Right lobe of liver (tissue), 6 donors: ENCODE measurements at regions not wholly inside any gene's neighbourhood (a gene's known extent, or its start where the extent isn't known, plus 50 kb on each side); places are given as distances from the start of the nearest gene placed in this dataset.

Experiments used
- ATAC-seq, 4 donors: fragments of 200-7000 bp; cut with Tn5 transposase; one replicate each; pipeline ENCODE4 v1.9.1; 2020; ENCODE audit warnings: mild to moderate bottlenecking in 4 of 4, moderate library complexity in 4 of 4
- DNase-seq, 3 donors: peaks; one replicate each; pipeline ENCODE4 v3.0.0-alpha.2; 2020
- H3K27ac ChIP-seq, 3 donors: fragments of 200-600 bp; one replicate each; pipeline ENCODE4 v1.8.0; 2022
- H3K27me3 ChIP-seq, 2 donors: fragments of 200-600 bp; one replicate each; pipeline ENCODE4 v1.8.0; 2022
- H3K36me3 ChIP-seq, 4 donors: fragments of 200-600 bp; sonication (generic) in 1 of 4; one replicate each; pipeline versions ENCODE4 v1.5.1 to v1.8.0; 2017 to 2022; ENCODE audit warnings: control low read depth in 1 of 4
- H3K4me1 ChIP-seq, 4 donors: fragments of 200-600 bp; sonication (generic) in 1 of 4; one replicate each; pipeline versions ENCODE4 v1.5.1 to v1.8.0; 2017 to 2022; ENCODE audit warnings: control low read depth in 1 of 4
- H3K4me3 ChIP-seq, 3 donors: fragments of 200-600 bp; one replicate each; pipeline ENCODE4 v1.8.0; 2022
- H3K9me3 ChIP-seq, 4 donors: fragments of 200-600 bp; sonication (generic) in 1 of 4; one replicate each; pipeline versions ENCODE4 v1.5.1 to v1.8.0; 2017 to 2022; ENCODE audit warnings: control low read depth in 1 of 4
- CTCF ChIP-seq, 4 donors: fragments of 200-600 bp in 3 of 4; fragments of 450-650 bp in 1 of 4; IDR thresholded peaks; one replicate each; pipeline versions ENCODE4 v1.5.1 to v1.8.0; 2016 to 2022; ENCODE audit warnings: antibody characterized with exemption in 4 of 4, mild to moderate bottlenecking in 2 of 4
- POLR2A ChIP-seq: fragments of 450-650 bp; IDR thresholded peaks from one replicate; pipeline ENCODE4 v1.6.1; 2017; ENCODE audit warnings: antibody characterized with exemption, mild to moderate bottlenecking
- WGBS: methylation state at CpG from one replicate; pipeline ENCODE4 v1.1.6; 2018; ENCODE audit warnings: low coverage, low lambda C conversion rate; ENCODE audit not compliant: insufficient coverage; ENCODE audit errors: missing lambda C conversion rate; 5-methylcytosine and 5-hydroxymethylcytosine counted together
- intact Hi-C, 2 donors: fragments of 100-400 bp; cut with DNase I; formaldehyde crosslinking; loops; one replicate each; pipeline versions ENCODE4 v1.11.2 to v1.14.1; 2022
- donor health status: DM: no; HTN: yes; CAD: no.
- donor health status: DM: no; HTN: no; CAD: no.
- donor health status: DM: no; HTN: no; CAD: no.
- donor health status: DM: no; HTN: yes; CAD: no.
- donor health status: DM: no; HTN: yes; CAD: no.

DNA sequence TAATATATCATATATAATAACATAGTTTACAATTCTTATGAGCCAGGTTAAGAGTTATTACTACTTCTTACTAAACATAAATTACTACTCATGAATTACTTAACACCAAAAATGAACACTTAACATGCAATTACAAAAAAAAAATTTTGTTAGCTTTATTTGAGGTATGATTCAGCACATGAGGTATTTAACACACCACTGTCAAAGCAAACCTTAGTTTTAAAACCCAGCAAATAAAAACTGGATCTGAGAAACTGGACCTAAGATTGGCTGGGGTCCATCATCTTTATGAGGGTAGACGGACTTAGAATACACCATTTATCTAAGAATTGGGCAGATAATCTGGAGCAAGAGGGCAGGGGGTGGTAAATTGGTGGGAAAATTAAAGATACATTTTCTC, 81.8 kb upstream of the CREB1 start:
- no peaks in the 10 kb centered on the region for H3K4me1 ChIP-seq
- no peak for TF ChIP-seq POLR2A
- 64% methylated on average over 1 of the region's 1 CpG for WGBS
- no peak overlapping the region for H3K27ac ChIP-seq
- H3K9me3 ChIP-seq: no peaks in the 10 kb centered on the region
- ATAC-seq (no peak), DNase-seq (no peak)
- intact Hi-C loops: no loop called here
- no peaks in the 10 kb centered on the region for H3K36me3 ChIP-seq
- H3K27me3 ChIP-seq: no peaks in the 10 kb centered on the region
- H3K4me3 ChIP-seq: no peak overlapping the region

DNA sequence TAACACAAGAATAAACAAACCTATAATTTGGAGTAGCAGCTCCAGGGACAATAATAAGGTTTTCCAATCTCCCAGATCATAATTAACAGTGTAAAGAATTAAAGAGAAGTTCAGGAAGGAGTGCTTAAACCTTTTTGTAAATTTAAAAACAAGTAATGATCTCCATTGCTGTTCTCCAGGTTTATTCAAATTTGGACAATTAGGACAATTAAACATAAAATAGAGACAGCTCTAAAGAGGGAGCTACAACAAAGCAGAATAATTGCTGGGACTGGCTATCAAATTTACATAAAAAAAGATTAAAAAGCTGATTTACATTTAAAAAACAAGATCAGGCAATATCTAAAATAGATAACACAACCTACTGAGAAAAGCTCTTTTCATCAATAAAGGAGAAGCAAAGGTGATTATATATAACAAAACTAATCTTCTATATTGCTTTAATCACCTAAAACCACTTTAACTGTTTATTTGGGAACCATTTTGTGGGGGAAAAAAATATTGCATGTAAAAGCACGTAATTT, 80.1 kb upstream of the CREB1 start:
- Histone ChIP-seq H3K4me1 (no peaks in the 10 kb centered on the region), H3K27me3 (no peaks in the 10 kb centered on the region), H3K36me3 (no peaks in the 10 kb centered on the region), H3K4me3 (no peak overlapping the region), H3K9me3 (no peaks in the 10 kb centered on the region), H3K27ac (no peak overlapping the region)
- intact Hi-C loops: no loop called here
- TF ChIP-seq CTCF (IDR thresholded peaks at IDR 0.05) (no peak), POLR2A (no peak)
- WGBS: 100% methylated on average over 1 of the region's 1 CpG
- no peak for ATAC-seq
- no peak for DNase-seq

- Histone ChIP-seq H3K27me3 (no peaks in the 10 kb centered on the region), H3K4me1 (no peaks in the 10 kb centered on the region), H3K27ac (no peak overlapping the region), H3K36me3 (no peaks in the 10 kb centered on the region), H3K9me3 (no peaks in the 10 kb centered on the region), H3K4me3 (no peak overlapping the region)
- TF ChIP-seq CTCF (IDR thresholded peaks at IDR 0.05) (no peak), POLR2A (no peak)
- ATAC-seq (no peak), DNase-seq (no peak)
- WGBS: 48% methylated on average over 1 of the region's 1 CpG
- intact Hi-C loops: no loop called here
These were observed 79.6 kb upstream of the CREB1 start for GRCh38 chr2:207450186-207450585.

DNA sequence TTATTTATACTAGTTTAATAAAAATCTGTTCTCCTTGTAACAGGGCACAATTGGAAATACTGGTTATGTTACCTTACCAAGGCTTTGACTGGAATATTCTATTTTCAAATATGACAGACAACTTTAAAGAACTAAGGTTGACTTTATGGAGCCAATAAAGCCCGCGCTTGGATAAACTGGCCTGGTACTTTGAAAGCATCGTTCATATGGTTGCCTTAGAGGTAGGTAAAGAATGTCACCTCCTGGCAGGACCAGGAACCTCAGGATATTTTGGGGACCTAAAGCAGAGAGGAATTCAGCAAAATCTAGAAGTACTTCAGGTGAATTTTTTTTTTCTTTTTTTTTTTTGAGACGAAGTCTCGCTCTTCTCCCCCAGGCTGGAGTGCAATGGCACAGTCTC, 71.2 kb upstream of the CREB1 start:
- Histone ChIP-seq H3K27ac (no peak overlapping the region), H3K27me3 (no peaks in the 10 kb centered on the region), H3K4me1 (no peaks in the 10 kb centered on the region), H3K36me3 (no peaks in the 10 kb centered on the region), H3K9me3 (no peaks in the 10 kb centered on the region), H3K4me3 (no peak overlapping the region)
- ATAC-seq (no peak), DNase-seq (no peak)
- TF ChIP-seq POLR2A: no peak
- TF ChIP-seq CTCF (IDR thresholded peaks at IDR 0.05): no peak
- WGBS: 93% methylated on average over 4 of the region's 5 CpGs
- intact Hi-C loops: no loop called here

DNA sequence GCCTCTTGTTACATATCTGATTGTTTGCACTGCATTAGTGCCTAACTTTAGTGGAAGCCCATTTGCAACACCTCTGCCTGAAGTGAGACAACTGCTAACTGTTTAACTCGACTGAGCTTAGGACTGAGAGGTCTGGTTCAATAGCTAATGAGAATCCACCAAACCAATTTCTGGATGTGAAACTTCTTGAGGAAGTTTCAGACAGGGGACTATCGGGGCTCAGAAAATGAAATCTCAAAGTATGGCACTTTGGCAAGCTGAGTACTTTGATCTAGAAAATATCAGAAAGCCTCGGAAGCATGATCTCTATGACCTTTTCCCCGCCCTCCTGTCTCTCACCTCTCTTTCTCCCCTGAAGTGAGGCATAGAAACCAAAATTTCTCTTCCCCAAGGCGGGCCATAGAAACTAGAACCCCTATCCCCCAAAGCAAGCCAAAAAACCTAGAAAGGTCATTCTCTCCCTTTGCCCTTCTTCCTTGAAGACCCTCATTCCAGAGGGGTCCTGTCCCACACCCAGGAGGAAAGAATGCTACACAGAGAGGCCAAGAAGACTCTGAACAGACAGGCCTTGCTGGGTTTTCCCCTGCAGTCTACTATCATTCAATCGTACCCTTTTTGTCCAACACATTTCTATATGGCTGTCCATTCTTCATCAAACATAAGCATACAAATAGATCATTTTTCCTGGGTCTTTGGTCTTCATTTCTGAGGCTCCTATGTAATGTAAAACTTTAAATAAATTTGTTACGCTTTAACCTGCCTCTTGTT, 69.6 kb upstream of the CREB1 start:
- H3K4me1 ChIP-seq: no peaks in the 10 kb centered on the region
- intact Hi-C loops: loop anchor here in 1 of 2 donors (10.0 kb wide), 1 partner anchor 475 kb away; no protein-coding TSS in a partner anchor
- TF ChIP-seq POLR2A (no peak), CTCF (IDR thresholded peaks at IDR 0.05) (no peak)
- H3K4me3 ChIP-seq: no peak overlapping the region
- H3K9me3 ChIP-seq: no peaks in the 10 kb centered on the region
- no peak overlapping the region for H3K27ac ChIP-seq
- H3K27me3 ChIP-seq: no peaks in the 10 kb centered on the region
- H3K36me3 ChIP-seq: no peaks in the 10 kb centered on the region
- DNase-seq (no peak), ATAC-seq (no peak)
- WGBS: 57% methylated on average over 6 of the region's 7 CpGs
